ENCODE measurements at regions not wholly inside any gene's neighbourhood (a gene's known extent, or its start where the extent isn't known, plus 50 kb on each side); places are given as distances from the start of the nearest gene placed in this dataset.
A peak's percentile ranks its signal among the peaks of the same experiment; 100 is the strongest.

GRCh38 chr13:44322928-44323327 is 50.7 kb upstream of the SERP2 start:
- Histone ChIP-seq H3K9me3 (ENCODE audit: insufficient read depth in 2 of 2, low read depth in 1 of 2, low read length in 1 of 2) (peaks cover 0 to 3% of the 10 kb centered on the region in 2 experiments; a peak in 1 of 4 replicates), H2AFZ (ENCODE audit: low read length) (peak overlapping the region; percentile 48), H3K79me2 (ENCODE audit: control insufficient read depth in 1 of 2, insufficient read depth in 2 of 2, low read length in 2 of 2) (no peaks in the 10 kb centered on the region), H3K4me3 (ENCODE audit: extremely low read depth in 1 of 4, insufficient read depth in 2 of 4, low read depth in 3 of 4, low read length in 4 of 4) (no peak overlapping the region), H2BK120ac (replicated peaks; ENCODE audit: low read depth, low read length) (no peak overlapping the region), H3K4me2 (ENCODE audit: insufficient read depth in 1 of 2, low read depth in 2 of 2, low read length in 2 of 2) (no peak overlapping the region), H3K27ac (ENCODE audit: low read depth, low read length) (no peak overlapping the region), H3K18ac (ENCODE audit: extremely low read depth, low read length) (no peak overlapping the region), H3K4me1 (replicated peaks in 1 of 4; ENCODE audit: control insufficient read depth in 3 of 4, insufficient read depth in 4 of 4, low read length in 3 of 4) (no peaks in the 10 kb centered on the region), H3K23ac (ENCODE audit: insufficient read length) (no peak overlapping the region), H2BK15ac (ENCODE audit: low read length) (no peak overlapping the region), H3K4ac (replicated peaks; ENCODE audit: insufficient read length, low read depth, low read length) (no peak overlapping the region), H2BK12ac (ENCODE audit: low read depth, low read length) (no peak overlapping the region), H3K36me3 (ENCODE audit: control insufficient read depth in 2 of 4, insufficient read depth in 4 of 4, low read length in 3 of 4) (no peaks in the 10 kb centered on the region), H2BK20ac (ENCODE audit: low read length) (no peak overlapping the region), H4K8ac (ENCODE audit: extremely low read depth, insufficient read depth, low read length) (no peak overlapping the region), H2BK5ac (ENCODE audit: low read depth, low read length) (no peak overlapping the region), H3K56ac (replicated peaks; ENCODE audit: insufficient read length, low read depth, low read length) (no peak overlapping the region), H4K20me1 (replicated peaks in 1 of 2; ENCODE audit: control insufficient read depth in 1 of 2, insufficient read depth in 2 of 2, low read length in 2 of 2) (no peaks in the 10 kb centered on the region), H4K5ac (ENCODE audit: insufficient read length, low read depth, low read length) (no peak overlapping the region), H3K9ac (replicated peaks in 1 of 4; ENCODE audit: extremely low read depth in 1 of 4, low read depth in 3 of 4, low read length in 3 of 4) (no peak overlapping the region), H4K91ac (replicated peaks; ENCODE audit: insufficient read length, low read length) (no peak overlapping the region), H2AK5ac (ENCODE audit: low read depth, low read length) (no peak overlapping the region), H3K27me3 (replicated peaks in 1 of 4; ENCODE audit: control insufficient read depth in 3 of 4, extremely low read depth in 1 of 4, insufficient read depth in 3 of 4, low read length in 3 of 4) (no peaks in the 10 kb centered on the region), H3K14ac (ENCODE audit: insufficient read length) (no peak overlapping the region), H3K79me1 (ENCODE audit: low read depth, low read length) (no peaks in the 10 kb centered on the region), H3K23me2 (ENCODE audit: low read depth, low read length) (no peaks in the 10 kb centered on the region)
- 90% methylated on average over 2 of the region's 2 CpGs; no CpG with 5 or more reads in 1 of the 2 experiments for whole genome bisulfite sequencing, 2 experiments (ENCODE audit: extremely low coverage in 1 of 2, insufficient coverage in 1 of 2, insufficient read length in 1 of 2, insufficient replicate concordance in 2 of 2, low coverage in 1 of 2, low lambda C conversion rate in 2 of 2, missing lambda C conversion rate in 1 of 2)
- DNase-seq (ENCODE audit: low read depth in 1 of 2, low spot score in 2 of 2) (no peak), FAIRE-seq (no peak)
- POLR2A ChIA-PET (ENCODE audit: partially characterized antibody) = interaction anchor here (1.4 kb wide), 1 partner anchor 13 kb away, joined by 3 read pairs; no protein-coding TSS in a partner anchor
- CTCF ChIA-PET (ENCODE audit: partially characterized antibody) = no interaction called here
- TF ChIP-seq KDM5A (IDR thresholded peaks at IDR 0.05; ENCODE audit: low read length) (no peak), TCF12 (IDR thresholded peaks at IDR 0.05; ENCODE audit: low read depth, low read length) (no peak), CHD1 (IDR thresholded peaks at IDR 0.05; ENCODE audit: low read depth, low read length) (no peak), YY1 (IDR thresholded peaks at IDR 0.05; ENCODE audit: low read depth, low read length) (no peak), TAF1 (IDR thresholded peaks at IDR 0.05; ENCODE audit: low read depth, low read length) (no peak)
